Vagina (tissue), 2 donors: ENCODE measurements at regions not wholly inside any gene's neighbourhood (a gene's known extent, or its start where the extent isn't known, plus 50 kb on each side); places are given as distances from the start of the nearest gene placed in this dataset.

Experiments
- DNase-seq, 2 donors: peaks; one replicate each; pipeline ENCODE4 v3.0.0-alpha.2; 2017; ENCODE audit errors: extremely low spot score in 2 of 2
- H3K27ac ChIP-seq: fragments of 200-600 bp; sonication (generic); one replicate; pipeline ENCODE4 v1.5.1; 2019
- H3K27me3 ChIP-seq: fragments of 200-600 bp; sonication (generic); one replicate; pipeline ENCODE4 v1.5.1; 2019
- H3K36me3 ChIP-seq, 2 donors: fragments of 200-600 bp; sonication (generic); one replicate each; pipeline ENCODE4 v1.5.1; 2017 to 2019
- H3K4me1 ChIP-seq: fragments of 200-600 bp; sonication (generic); one replicate; pipeline ENCODE4 v1.5.1; 2019
- H3K4me3 ChIP-seq, 2 donors: fragments of 200-600 bp; sonication (generic); 1 replicate in 1 of 2; 2 replicates in 1 of 2; pipeline ENCODE4 v1.5.1; 2016 to 2019
- H3K9me3 ChIP-seq: fragments of 200-600 bp; sonication (generic); one replicate; pipeline ENCODE4 v1.5.1; 2019
- POLR2A ChIP-seq, 2 donors: fragments of 450-650 bp; IDR thresholded peaks; one replicate each; pipeline ENCODE4 v1.6.1; 2017; ENCODE audit warnings: antibody characterized with exemption in 2 of 2, mild to moderate bottlenecking in 2 of 2, moderate library complexity in 2 of 2
- POLR2AphosphoS5 ChIP-seq, 2 donors: sonication (generic); formaldehyde crosslinking; IDR thresholded peaks; one replicate each; pipeline ENCODE4 v1.9.0; 2017; ENCODE audit warnings: antibody characterized with exemption in 2 of 2, mild to moderate bottlenecking in 2 of 2, low read depth in 1 of 2; ENCODE audit not compliant: insufficient read depth in 1 of 2
- intact Hi-C: fragments of 100-400 bp; cut with DNase I; formaldehyde crosslinking; loops from one replicate; pipeline ENCODE4 v1.15.1; 2023
- TF ChIP-seq, protein P1 (sequence below), 3 experiments: fragments of 450-650 bp in 2 of 3; fragments of 200-600 bp in 1 of 3; sonication (generic) in 1 of 3; IDR thresholded peaks; one replicate each; pipeline ENCODE4 v1.5.1; 2017 to 2019; ENCODE audit warnings: antibody characterized with exemption in 3 of 3, mild to moderate bottlenecking in 2 of 3, moderate library complexity in 2 of 3

DNA sequence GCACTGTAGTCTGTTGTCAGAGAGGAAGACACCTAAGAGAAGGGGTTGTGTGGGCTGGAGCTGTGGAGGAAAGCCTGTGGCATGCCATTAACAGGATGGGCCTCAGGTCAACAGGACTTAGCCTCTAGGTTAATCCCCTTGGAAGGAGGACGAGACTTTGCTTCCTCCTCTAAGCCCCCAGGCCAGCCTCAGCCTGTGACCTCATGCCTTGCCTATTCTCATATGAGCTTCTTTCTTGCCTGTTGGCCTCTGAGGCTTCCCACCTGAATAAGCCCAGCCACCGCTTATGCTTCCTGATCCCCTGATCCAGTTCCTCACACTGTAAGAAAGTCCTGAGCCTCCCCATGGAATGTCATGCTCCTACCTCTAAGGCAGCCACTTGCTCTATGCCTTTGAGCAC, 52.2 kb upstream of the TBC1D21 start:
- Histone ChIP-seq H3K27me3 (no peaks in the 10 kb centered on the region), H3K4me1 (no peaks in the 10 kb centered on the region), H3K27ac (no peak overlapping the region), H3K36me3 (no peaks in the 10 kb centered on the region), H3K4me3 (no peak overlapping the region), H3K9me3 (no peaks in the 10 kb centered on the region)
- TF ChIP-seq, protein P1, sequence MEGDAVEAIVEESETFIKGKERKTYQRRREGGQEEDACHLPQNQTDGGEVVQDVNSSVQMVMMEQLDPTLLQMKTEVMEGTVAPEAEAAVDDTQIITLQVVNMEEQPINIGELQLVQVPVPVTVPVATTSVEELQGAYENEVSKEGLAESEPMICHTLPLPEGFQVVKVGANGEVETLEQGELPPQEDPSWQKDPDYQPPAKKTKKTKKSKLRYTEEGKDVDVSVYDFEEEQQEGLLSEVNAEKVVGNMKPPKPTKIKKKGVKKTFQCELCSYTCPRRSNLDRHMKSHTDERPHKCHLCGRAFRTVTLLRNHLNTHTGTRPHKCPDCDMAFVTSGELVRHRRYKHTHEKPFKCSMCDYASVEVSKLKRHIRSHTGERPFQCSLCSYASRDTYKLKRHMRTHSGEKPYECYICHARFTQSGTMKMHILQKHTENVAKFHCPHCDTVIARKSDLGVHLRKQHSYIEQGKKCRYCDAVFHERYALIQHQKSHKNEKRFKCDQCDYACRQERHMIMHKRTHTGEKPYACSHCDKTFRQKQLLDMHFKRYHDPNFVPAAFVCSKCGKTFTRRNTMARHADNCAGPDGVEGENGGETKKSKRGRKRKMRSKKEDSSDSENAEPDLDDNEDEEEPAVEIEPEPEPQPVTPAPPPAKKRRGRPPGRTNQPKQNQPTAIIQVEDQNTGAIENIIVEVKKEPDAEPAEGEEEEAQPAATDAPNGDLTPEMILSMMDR (IDR thresholded peaks at IDR 0.05) = no peak
- TF ChIP-seq POLR2AphosphoS5 (IDR thresholded peaks at IDR 0.05; ENCODE audit: insufficient read depth in 1 of 2, low read depth in 1 of 2) (no peak), POLR2A (IDR thresholded peaks at IDR 0.05) (no peak)
- DNase-seq = no peak
- intact Hi-C loops = no loop called here

DNA sequence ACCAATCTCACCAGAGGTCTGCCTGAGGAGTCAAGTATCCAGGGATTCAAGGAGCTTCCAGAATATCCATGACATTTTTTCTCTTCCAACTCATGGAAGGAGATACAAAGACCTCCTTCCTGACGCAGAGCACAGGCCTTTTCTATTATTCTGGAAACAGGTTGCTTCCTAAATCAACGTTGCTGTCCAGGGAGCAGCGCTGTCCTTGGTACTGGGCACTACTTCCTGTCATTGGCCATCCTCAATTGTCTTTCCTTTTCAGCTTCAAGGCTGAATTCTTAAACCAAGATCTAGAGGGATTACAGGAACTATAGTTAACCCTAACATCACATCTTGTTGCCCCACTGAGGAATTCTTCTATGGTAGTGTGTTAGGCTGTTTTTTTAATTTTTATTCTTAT, 50.4 kb upstream of the TBC1D21 start:
- intact Hi-C loops = no loop called here
- no peak for DNase-seq

More for the DNA sequence above, 50.4 kb upstream of the TBC1D21 start:
- Histone ChIP-seq H3K36me3 (no peaks in the 10 kb centered on the region), H3K9me3 (no peaks in the 10 kb centered on the region), H3K27me3 (no peaks in the 10 kb centered on the region), H3K27ac (no peak overlapping the region), H3K4me1 (no peaks in the 10 kb centered on the region), H3K4me3 (no peak overlapping the region)
- TF ChIP-seq, protein P1 (IDR thresholded peaks at IDR 0.05) = no peak
- no peak for TF ChIP-seq POLR2AphosphoS5 (IDR thresholded peaks at IDR 0.05; ENCODE audit: insufficient read depth in 1 of 2, low read depth in 1 of 2)
- no peak for TF ChIP-seq POLR2A (IDR thresholded peaks at IDR 0.05)
